ENCODE measurements at regions not wholly inside any gene's neighbourhood (a gene's known extent, or its start where the extent isn't known, plus 50 kb on each side); places are given as distances from the start of the nearest gene placed in this dataset.

DNA sequence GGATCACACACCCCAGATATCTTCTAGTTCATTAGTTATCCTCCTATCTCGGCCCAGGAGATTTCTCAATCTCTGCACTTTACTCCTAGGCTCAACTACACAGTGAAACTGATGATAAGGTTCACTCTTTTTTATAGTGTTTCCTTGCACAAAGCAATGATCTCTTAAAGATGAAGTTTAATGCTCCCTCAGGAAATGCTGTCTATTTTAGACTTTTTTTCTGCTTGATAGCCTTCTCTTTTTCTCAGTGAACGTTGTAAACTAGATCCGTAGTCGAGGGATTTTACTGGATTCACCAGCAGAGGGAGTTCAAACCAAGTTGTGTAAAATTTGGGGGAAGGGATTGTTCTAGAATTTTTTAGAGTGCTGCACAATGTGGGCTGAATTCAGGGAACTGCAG lies 269.6 kb downstream of the GBA3 start:
- TF ChIP-seq EP300 (conservative IDR thresholded peaks at IDR 0.05; ENCODE audit: poor library complexity, severe bottlenecking): no peak
- TF ChIP-seq, protein P1, sequence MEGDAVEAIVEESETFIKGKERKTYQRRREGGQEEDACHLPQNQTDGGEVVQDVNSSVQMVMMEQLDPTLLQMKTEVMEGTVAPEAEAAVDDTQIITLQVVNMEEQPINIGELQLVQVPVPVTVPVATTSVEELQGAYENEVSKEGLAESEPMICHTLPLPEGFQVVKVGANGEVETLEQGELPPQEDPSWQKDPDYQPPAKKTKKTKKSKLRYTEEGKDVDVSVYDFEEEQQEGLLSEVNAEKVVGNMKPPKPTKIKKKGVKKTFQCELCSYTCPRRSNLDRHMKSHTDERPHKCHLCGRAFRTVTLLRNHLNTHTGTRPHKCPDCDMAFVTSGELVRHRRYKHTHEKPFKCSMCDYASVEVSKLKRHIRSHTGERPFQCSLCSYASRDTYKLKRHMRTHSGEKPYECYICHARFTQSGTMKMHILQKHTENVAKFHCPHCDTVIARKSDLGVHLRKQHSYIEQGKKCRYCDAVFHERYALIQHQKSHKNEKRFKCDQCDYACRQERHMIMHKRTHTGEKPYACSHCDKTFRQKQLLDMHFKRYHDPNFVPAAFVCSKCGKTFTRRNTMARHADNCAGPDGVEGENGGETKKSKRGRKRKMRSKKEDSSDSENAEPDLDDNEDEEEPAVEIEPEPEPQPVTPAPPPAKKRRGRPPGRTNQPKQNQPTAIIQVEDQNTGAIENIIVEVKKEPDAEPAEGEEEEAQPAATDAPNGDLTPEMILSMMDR (IDR thresholded peaks at IDR 0.05; ENCODE audit: poor library complexity, severe bottlenecking): peak; percentile 60
- no peak for TF ChIP-seq POLR2AphosphoS5 (IDR thresholded peaks at IDR 0.05)
- TF ChIP-seq, protein P2, sequence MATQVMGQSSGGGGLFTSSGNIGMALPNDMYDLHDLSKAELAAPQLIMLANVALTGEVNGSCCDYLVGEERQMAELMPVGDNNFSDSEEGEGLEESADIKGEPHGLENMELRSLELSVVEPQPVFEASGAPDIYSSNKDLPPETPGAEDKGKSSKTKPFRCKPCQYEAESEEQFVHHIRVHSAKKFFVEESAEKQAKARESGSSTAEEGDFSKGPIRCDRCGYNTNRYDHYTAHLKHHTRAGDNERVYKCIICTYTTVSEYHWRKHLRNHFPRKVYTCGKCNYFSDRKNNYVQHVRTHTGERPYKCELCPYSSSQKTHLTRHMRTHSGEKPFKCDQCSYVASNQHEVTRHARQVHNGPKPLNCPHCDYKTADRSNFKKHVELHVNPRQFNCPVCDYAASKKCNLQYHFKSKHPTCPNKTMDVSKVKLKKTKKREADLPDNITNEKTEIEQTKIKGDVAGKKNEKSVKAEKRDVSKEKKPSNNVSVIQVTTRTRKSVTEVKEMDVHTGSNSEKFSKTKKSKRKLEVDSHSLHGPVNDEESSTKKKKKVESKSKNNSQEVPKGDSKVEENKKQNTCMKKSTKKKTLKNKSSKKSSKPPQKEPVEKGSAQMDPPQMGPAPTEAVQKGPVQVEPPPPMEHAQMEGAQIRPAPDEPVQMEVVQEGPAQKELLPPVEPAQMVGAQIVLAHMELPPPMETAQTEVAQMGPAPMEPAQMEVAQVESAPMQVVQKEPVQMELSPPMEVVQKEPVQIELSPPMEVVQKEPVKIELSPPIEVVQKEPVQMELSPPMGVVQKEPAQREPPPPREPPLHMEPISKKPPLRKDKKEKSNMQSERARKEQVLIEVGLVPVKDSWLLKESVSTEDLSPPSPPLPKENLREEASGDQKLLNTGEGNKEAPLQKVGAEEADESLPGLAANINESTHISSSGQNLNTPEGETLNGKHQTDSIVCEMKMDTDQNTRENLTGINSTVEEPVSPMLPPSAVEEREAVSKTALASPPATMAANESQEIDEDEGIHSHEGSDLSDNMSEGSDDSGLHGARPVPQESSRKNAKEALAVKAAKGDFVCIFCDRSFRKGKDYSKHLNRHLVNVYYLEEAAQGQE (IDR thresholded peaks at IDR 0.05; ENCODE audit: borderline replicate concordance): no peak
- peak; percentile 67 for TF ChIP-seq RAD21 (conservative IDR thresholded peaks at IDR 0.05)

Measured in neural cell (in vitro differentiated cells).